HCT116 (cell line): ENCODE measurements at regions not wholly inside any gene's neighbourhood (a gene's known extent, or its start where the extent isn't known, plus 50 kb on each side); places are given as distances from the start of the nearest gene placed in this dataset.

Source experiments
- ATAC-seq: fragments of 200-7000 bp; cut with Tn5 transposase; 2 replicates; pipeline ENCODE4 v1.9.1; 2020; ENCODE audit warnings: mild to moderate bottlenecking, moderate library complexity
- BruUV-seq: library from RNA; stranded (reverse); fragments of 400-500 nt; replicated peaks from 2 replicates; lab custom pipeline; 2021; lab: Mats Ljungman, UMichigan
- CTCF ChIA-PET: fragments of 300-600 bp; sonication (Branson Sonifier 250); formaldehyde crosslinking; loops from one replicate; lab custom pipeline; 2021; ENCODE audit warnings: antibody characterized with exemption; lab: Charles Lee
- POLR2A ChIA-PET: fragments of 300-600, 350-600 bp; sonication (Branson Sonifier 250); formaldehyde crosslinking; loops from one replicate; lab custom pipeline; 2021; ENCODE audit warnings: antibody characterized with exemption; lab: Charles Lee
- RAD21 ChIA-PET, 2 experiments: fragments of 300-600 bp; sonication (Branson Sonifier 250); formaldehyde crosslinking; loops; one replicate each; lab custom pipeline; 2023; ENCODE audit warnings: low total read pairs in 2 of 2; ENCODE audit not compliant: uncharacterized antibody in 2 of 2, unreplicated experiment in 2 of 2, low non-redundant PET in 1 of 2; lab: Charles Lee
- DNase-seq: peaks from one replicate; pipeline ENCODE4 v3.0.0-alpha.2; 2010; ENCODE audit warnings: low read depth, low spot score
- H2AFZ ChIP-seq: fragments of 200-600 bp; shearing (Covaris generic), sonication (generic); 2 replicates; pipeline ENCODE4 v1.6.1; 2017; ENCODE audit warnings: low read depth, mixed run types, mixed read lengths, antibody characterized with exemption, low read length; ENCODE audit not compliant: poor library complexity, severe bottlenecking
- H3K27ac ChIP-seq: 2 replicates; pipeline ENCODE4 v1.5.1; 2012; ENCODE audit warnings: low read depth, low read length
- H3K27me3 ChIP-seq: fragments of 200-600 bp; sonication (generic); 2 replicates; pipeline ENCODE4 v1.6.1; 2016; ENCODE audit warnings: mixed run types, low read length, mixed read lengths; ENCODE audit not compliant: insufficient read depth
- H3K36me3 ChIP-seq, 2 experiments: fragments of 200-500 bp in 1 of 2; fragments of 200-600 bp in 1 of 2; sonication (Bioruptor generic) in 1 of 2; sonication (generic) in 1 of 2; 2 replicates each; pipeline versions ENCODE4 v1.5.1 to v1.6.1; 2014 to 2016; ENCODE audit warnings: low read length in 2 of 2, inconsistent platforms in 1 of 2, mixed read lengths in 1 of 2, mixed run types in 1 of 2; ENCODE audit not compliant: insufficient read depth in 2 of 2, control insufficient read depth in 1 of 2
- H3K4me1 ChIP-seq, 2 experiments: fragments of 200-600 bp in 1 of 2; sonication (generic) in 1 of 2; 2 replicates each; pipeline versions ENCODE4 v1.5.1 to v1.6.1; 2012 to 2017; ENCODE audit warnings: low read length in 2 of 2, inconsistent platforms in 1 of 2, mild to moderate bottlenecking in 1 of 2, mixed read lengths in 1 of 2, mixed run types in 1 of 2, moderate library complexity in 1 of 2; ENCODE audit not compliant: insufficient read depth in 2 of 2, control insufficient read depth in 1 of 2
- H3K4me2 ChIP-seq: fragments of 200-600 bp; sonication (generic); 2 replicates; pipeline ENCODE4 v1.6.1; 2017; ENCODE audit warnings: mixed run types, low read length, mixed read lengths
- H3K4me3 ChIP-seq, 2 experiments: fragments of 200-600 bp in 1 of 2; sonication (generic) in 1 of 2; replicated peaks in 1 of 2; 2 replicates each; pipeline ENCODE4 v1.5.1; 2011 to 2016; ENCODE audit warnings: low read length in 2 of 2, control low read depth in 1 of 2, low read depth in 1 of 2, mild to moderate bottlenecking in 1 of 2, mixed read lengths in 1 of 2, mixed run types in 1 of 2
- H3K79me2 ChIP-seq: fragments of 200-600 bp; sonication (generic); 2 replicates; pipeline ENCODE4 v1.6.1; 2017; ENCODE audit warnings: mild to moderate bottlenecking, mixed run types, low read length, moderate library complexity, mixed read lengths; ENCODE audit not compliant: insufficient read depth
- H3K9ac ChIP-seq: fragments of 200-600 bp; sonication (generic); 2 replicates; pipeline ENCODE4 v1.6.1; 2016; ENCODE audit warnings: low read length, mixed read lengths
- H3K9me2 ChIP-seq: fragments of 200-600 bp; sonication (generic), shearing (Covaris generic); 2 replicates; pipeline ENCODE4 v1.6.1; 2017; ENCODE audit warnings: mixed run types, mild to moderate bottlenecking, moderate library complexity; ENCODE audit not compliant: insufficient read depth
- H3K9me3 ChIP-seq, 2 experiments: fragments of 200-500 bp in 1 of 2; fragments of 200-600 bp in 1 of 2; sonication (Bioruptor generic) in 1 of 2; sonication (generic) in 1 of 2; 2 replicates each; pipeline ENCODE4 v1.6.1; 2014 to 2017; ENCODE audit warnings: low read length in 2 of 2, mixed read lengths in 2 of 2, inconsistent platforms in 1 of 2, low read depth in 1 of 2, mild to moderate bottlenecking in 1 of 2, mixed run types in 1 of 2, moderate library complexity in 1 of 2; ENCODE audit not compliant: control insufficient read depth in 1 of 2, insufficient read depth in 1 of 2
- H4K20me1 ChIP-seq: fragments of 200-600 bp; sonication (generic), shearing (Covaris generic); 2 replicates; pipeline ENCODE4 v1.6.1; 2017; ENCODE audit warnings: mixed run types, mild to moderate bottlenecking, moderate library complexity; ENCODE audit not compliant: insufficient read depth
- EGR1 ChIP-seq: IDR thresholded peaks from 2 replicates; pipeline ENCODE4 v1.6.1; 2012; ENCODE audit warnings: low read depth
- EZH2phosphoT487 ChIP-seq: fragments of 200-600 bp; IDR thresholded peaks from 2 replicates; pipeline ENCODE4 v1.6.1; 2018; ENCODE audit warnings: antibody characterized with exemption, borderline replicate concordance
- FOSL1 ChIP-seq: IDR thresholded peaks from 2 replicates; pipeline ENCODE4 v1.6.1; 2012; ENCODE audit warnings: low read depth
- POLR2A ChIP-seq: IDR thresholded peaks from 2 replicates; pipeline ENCODE4 v1.7.0; 2011; ENCODE audit warnings: borderline replicate concordance; ENCODE audit not compliant: insufficient read depth, insufficient read length; ENCODE audit errors: extremely low read depth
- RAD21 ChIP-seq: IDR thresholded peaks from 2 replicates; pipeline ENCODE4 v1.6.1; 2012; ENCODE audit warnings: low read depth, mild to moderate bottlenecking
- SP1 ChIP-seq: IDR thresholded peaks from 2 replicates; pipeline ENCODE4 v1.6.1; 2012; ENCODE audit warnings: low read depth
- ZBTB33 ChIP-seq: IDR thresholded peaks from 2 replicates; pipeline ENCODE4 v1.6.1; 2011; ENCODE audit warnings: mild to moderate bottlenecking, low read length, moderate library complexity; ENCODE audit not compliant: insufficient replicate concordance; ENCODE audit errors: extremely low read depth
- ZFX ChIP-seq: fragments of 450-650 bp; IDR thresholded peaks from 2 replicates; pipeline ENCODE4 v1.6.1; 2017
- intact Hi-C: fragments of 100-400 bp; cut with micrococcal nuclease; formaldehyde crosslinking; loops from 2 replicates; pipeline ENCODE4 v1.10.0; 2022
- TF ChIP-seq, protein P1 (sequence below): IDR thresholded peaks from 2 replicates; pipeline ENCODE4 v1.6.1; 2012

- ChIA-PET CTCF (no interaction called here), RAD21 (no interaction called here), POLR2A (no interaction called here)
- TF ChIP-seq ZFX (no peak), SP1 (no peak), FOSL1 (no peak), POLR2A (no peak), EZH2phosphoT487 (no peak), EGR1 (no peak), ZBTB33 (no peak), RAD21 (no peak)
- TF ChIP-seq, protein P1, sequence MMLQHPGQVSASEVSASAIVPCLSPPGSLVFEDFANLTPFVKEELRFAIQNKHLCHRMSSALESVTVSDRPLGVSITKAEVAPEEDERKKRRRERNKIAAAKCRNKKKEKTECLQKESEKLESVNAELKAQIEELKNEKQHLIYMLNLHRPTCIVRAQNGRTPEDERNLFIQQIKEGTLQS: no peak
- BruUV-seq: no TSS peak
- Histone ChIP-seq H3K4me2 (no peak overlapping the region), H4K20me1 (no peaks in the 10 kb centered on the region), H3K9ac (no peak overlapping the region), H2AFZ (no peak overlapping the region), H3K9me3 (peaks cover 13 to 14% of the 10 kb centered on the region in 2 experiments; a peak in 3 of 4 replicates), H3K4me1 (no peaks in the 10 kb centered on the region), H3K9me2 (no peaks in the 10 kb centered on the region), H3K27ac (no peak overlapping the region), H3K4me3 (no peak overlapping the region), H3K36me3 (no peaks in the 10 kb centered on the region), H3K79me2 (no peaks in the 10 kb centered on the region), H3K27me3 (no peaks in the 10 kb centered on the region)
- intact Hi-C loops: no loop called here
- ATAC-seq (no peak), DNase-seq (no peak)
Measured at GRCh38 chr20:43809206-43809819, 82.5 kb upstream of the GTSF1L start.
